ENCODE measurements at regions not wholly inside any gene's neighbourhood (a gene's known extent, or its start where the extent isn't known, plus 50 kb on each side); places are given as distances from the start of the nearest gene placed in this dataset.

- H3K4me3 ChIP-seq: no peak overlapping the region
- ATAC-seq: no peak
Observed at GRCh38 chr12:115042341-115042740, 358.4 kb upstream of the TBX3 start.

GRCh38 chr12:115037830-115038229 lies 353.9 kb upstream of the TBX3 start:
- no peak for FAIRE-seq
- no peak overlapping the region for H3K4me2 ChIP-seq
- peaks cover 4% of the 10 kb centered on the region; the same call in 1 of the 3 replicates for H3K9me3 ChIP-seq
- no peak for DNase-seq (ENCODE audit: low read depth in 1 of 2, low spot score in 1 of 2)
- no peak overlapping the region for H3K4me3 ChIP-seq
- WGBS (ENCODE audit: missing lambda C conversion rate): 43% methylated on average over 2 of the region's 2 CpGs
- ATAC-seq: no peak
- TF ChIP-seq ATOH8 (CRISPR knock-in tag; IDR thresholded peaks at IDR 0.05; ENCODE audit: low read depth) (no peak), TFCP2L1 (CRISPR knock-in tag; IDR thresholded peaks at IDR 0.05) (no peak)
- ChIA-PET CTCF (no interaction called here), POLR2A (no interaction called here)
- no peak overlapping the region for H3K27ac ChIP-seq
- H3K4me1 ChIP-seq: no peaks in the 10 kb centered on the region

More at GRCh38 chr12:115042341-115042740, 358.4 kb upstream of the TBX3 start:
- ChIA-PET CTCF (no interaction called here), POLR2A (no interaction called here)
- FAIRE-seq (no peak), DNase-seq (ENCODE audit: low read depth in 1 of 2, low spot score in 1 of 2) (no peak)
- peaks cover 4% of the 10 kb centered on the region; the same call in 1 of the 3 replicates for H3K9me3 ChIP-seq
- no peak for TF ChIP-seq KDM5A (IDR thresholded peaks at IDR 0.05)
- TF ChIP-seq FOXS1 (CRISPR knock-in tag; IDR thresholded peaks at IDR 0.05): no peak
- H3K4me1 ChIP-seq: no peaks in the 10 kb centered on the region
- no peak overlapping the region for H3K4me2 ChIP-seq
- H3K27ac ChIP-seq: no peak overlapping the region

- POLR2A ChIA-PET: no interaction called here
- WGBS (ENCODE audit: missing lambda C conversion rate): 19% methylated on average over 2 of the region's 2 CpGs
- H3K4me2 ChIP-seq: no peak overlapping the region
- H3K4me3 ChIP-seq: no peak overlapping the region
- CTCF ChIA-PET: no interaction called here
- no peak for DNase-seq (ENCODE audit: low read depth in 1 of 2, low spot score in 1 of 2)
- TF ChIP-seq HDAC2 (IDR thresholded peaks at IDR 0.05): no peak
- no peak for TF ChIP-seq CTCF (IDR thresholded peaks at IDR 0.05)
- no peak for TF ChIP-seq ZNF302 (CRISPR knock-in tag; IDR thresholded peaks at IDR 0.05)
- no peaks in the 10 kb centered on the region for H3K4me1 ChIP-seq
- no peak for FAIRE-seq
- H3K9me3 ChIP-seq: no peaks in the 10 kb centered on the region
- no peak for ATAC-seq
- H3K27ac ChIP-seq: no peak overlapping the region
Observed at GRCh38 chr12:115035535-115036107, 351.6 kb upstream of the TBX3 start.

GRCh38 chr12:115032521-115032920 lies 348.5 kb upstream of the TBX3 start:
- Histone ChIP-seq H3K4me3 (no peak overlapping the region), H3K9me3 (no peaks in the 10 kb centered on the region), H3K4me2 (no peak overlapping the region), H3K27ac (no peak overlapping the region), H3K4me1 (no peaks in the 10 kb centered on the region)
- no peak for DNase-seq (ENCODE audit: low read depth in 1 of 2, low spot score in 1 of 2)
- no peak for ATAC-seq
- ChIA-PET CTCF (no interaction called here), POLR2A (no interaction called here)
- FAIRE-seq: no peak
- WGBS (ENCODE audit: missing lambda C conversion rate): 39% methylated on average over 3 of the region's 3 CpGs
- TF ChIP-seq EHMT2 (IDR thresholded peaks at IDR 0.05; ENCODE audit: low read depth) (no peak), FOSB (CRISPR knock-in tag; IDR thresholded peaks at IDR 0.05) (no peak), RNF2 (IDR thresholded peaks at IDR 0.05; ENCODE audit: borderline replicate concordance, low read depth) (no peak), HES2 (IDR thresholded peaks at IDR 0.05) (no peak), RCOR1 (IDR thresholded peaks at IDR 0.05; ENCODE audit: low read depth, low read length) (no peak), RAD21 (conservative IDR thresholded peaks at IDR 0.05 in 1 of 2, IDR thresholded peaks at IDR 0.05 in 1 of 2) (no peak), ZSCAN20 (CRISPR knock-in tag; IDR thresholded peaks at IDR 0.05) (no peak), ESRRA (IDR thresholded peaks at IDR 0.05; ENCODE audit: borderline replicate concordance, low read length) (no peak), PHF8 (IDR thresholded peaks at IDR 0.05; ENCODE audit: borderline replicate concordance, low read depth) (no peak)

Measured in A549 (cell line).